Trophoblast cell (in vitro differentiated cells and primary cell): ENCODE measurements at regions not wholly inside any gene's neighbourhood (a gene's known extent, or its start where the extent isn't known, plus 50 kb on each side); places are given as distances from the start of the nearest gene placed in this dataset.

Experiments used
- DNase-seq, 2 donors: peaks; one replicate each; pipeline ENCODE4 v3.0.0-alpha.2; 2016
- H2AFZ ChIP-seq: 2 replicates; pipeline ENCODE4 v1.6.1; 2013; ENCODE audit warnings: low read length, moderate library complexity, mild to moderate bottlenecking; ENCODE audit not compliant: insufficient read depth, poor library complexity
- H2AK5ac ChIP-seq: 2 replicates; pipeline ENCODE4 v1.6.1; 2013; ENCODE audit warnings: mild to moderate bottlenecking, low read length
- H2BK120ac ChIP-seq: 2 replicates; pipeline ENCODE4 v1.6.1; 2013; ENCODE audit warnings: low read length, mild to moderate bottlenecking, moderate library complexity; ENCODE audit not compliant: insufficient read depth, poor library complexity
- H2BK12ac ChIP-seq: 2 replicates; pipeline ENCODE4 v1.6.1; 2013; ENCODE audit warnings: mild to moderate bottlenecking, low read length, moderate library complexity
- H2BK5ac ChIP-seq: 2 replicates; pipeline ENCODE4 v1.6.1; 2013; ENCODE audit warnings: low read length, low read depth, moderate library complexity, mild to moderate bottlenecking; ENCODE audit not compliant: poor library complexity
- H3K14ac ChIP-seq: 2 replicates; pipeline ENCODE4 v1.6.1; 2013; ENCODE audit warnings: mild to moderate bottlenecking, low read length
- H3K18ac ChIP-seq: 2 replicates; pipeline ENCODE4 v1.6.1; 2013; ENCODE audit warnings: mild to moderate bottlenecking, low read length
- H3K23ac ChIP-seq: 2 replicates; pipeline ENCODE4 v1.6.1; 2013; ENCODE audit warnings: low read length
- H3K27ac ChIP-seq: 2 replicates; pipeline ENCODE4 v1.5.1; 2013; ENCODE audit warnings: low read depth, mild to moderate bottlenecking, inconsistent platforms, low read length, moderate library complexity
- H3K27me3 ChIP-seq: 2 replicates; pipeline ENCODE4 v1.6.1; 2013; ENCODE audit warnings: inconsistent platforms, mild to moderate bottlenecking, low read length, moderate library complexity; ENCODE audit not compliant: insufficient read depth
- H3K36me3 ChIP-seq, 2 experiments: 1 replicate in 1 of 2; 2 replicates in 1 of 2; pipeline ENCODE4 v1.6.1; 2013; ENCODE audit warnings: low read length in 2 of 2, mild to moderate bottlenecking in 2 of 2, moderate library complexity in 1 of 2; ENCODE audit not compliant: insufficient read depth in 2 of 2, control insufficient read depth in 1 of 2
- H3K4ac ChIP-seq: 2 replicates; pipeline ENCODE4 v1.6.1; 2013; ENCODE audit warnings: low read depth, mild to moderate bottlenecking, low read length, moderate library complexity
- H3K4me1 ChIP-seq, 2 experiments: 1 replicate in 1 of 2; 2 replicates in 1 of 2; pipeline ENCODE4 v1.6.1; 2013; ENCODE audit warnings: low read length in 2 of 2, mild to moderate bottlenecking in 2 of 2, moderate library complexity in 1 of 2; ENCODE audit not compliant: insufficient read depth in 2 of 2, control insufficient read depth in 1 of 2
- H3K4me2 ChIP-seq: 2 replicates; pipeline ENCODE4 v1.6.1; 2013; ENCODE audit warnings: inconsistent platforms, mild to moderate bottlenecking, low read length, moderate library complexity
- H3K4me3 ChIP-seq: 2 replicates; pipeline ENCODE4 v1.5.1; 2013; ENCODE audit warnings: mild to moderate bottlenecking, low read depth, low read length, inconsistent platforms
- H3K79me1 ChIP-seq: one replicate; pipeline ENCODE4 v1.6.1; 2013; ENCODE audit warnings: low read length
- H3K79me2 ChIP-seq: 2 replicates; pipeline ENCODE4 v1.6.1; 2013; ENCODE audit warnings: low read length, mild to moderate bottlenecking; ENCODE audit not compliant: control insufficient read depth, insufficient read depth, poor library complexity
- H3K9ac ChIP-seq: 2 replicates; pipeline ENCODE4 v1.6.1; 2013; ENCODE audit warnings: mild to moderate bottlenecking, low read length
- H3K9me3 ChIP-seq: 2 replicates; pipeline ENCODE4 v1.6.1; 2013; ENCODE audit warnings: low read depth, mild to moderate bottlenecking, control low read depth, inconsistent platforms, low read length; ENCODE audit not compliant: insufficient read depth
- H4K12ac ChIP-seq: 2 replicates; pipeline ENCODE4 v1.6.1; 2013; ENCODE audit warnings: low read depth, mild to moderate bottlenecking, low read length, moderate library complexity
- H4K8ac ChIP-seq: 2 replicates; pipeline ENCODE4 v1.6.1; 2013; ENCODE audit warnings: low read depth, mild to moderate bottlenecking, low read length, moderate library complexity
- H4K91ac ChIP-seq: one replicate; pipeline ENCODE4 v1.6.1; 2013; ENCODE audit warnings: low read depth, mild to moderate bottlenecking, low read length, moderate library complexity
- WGBS: extraction: QIAGEN DNeasy Blood & Tissue Kit; methylation state at CpG from one replicate; pipeline ENCODE4 v1.1.7; 2013; ENCODE audit warnings: missing lambda C conversion rate; ENCODE audit not compliant: insufficient read length, insufficient coverage; ENCODE audit errors: extremely low coverage; 5-methylcytosine and 5-hydroxymethylcytosine counted together

GRCh38 chr2:67895227-67895941, 167.4 kb downstream of the C1D start:
- Histone ChIP-seq H3K18ac (no peak overlapping the region), H3K4ac (no peak overlapping the region), H3K9ac (no peak overlapping the region), H3K27me3 (no peaks in the 10 kb centered on the region), H3K9me3 (no peaks in the 10 kb centered on the region), H3K79me1 (no peaks in the 10 kb centered on the region), H4K12ac (no peak overlapping the region), H4K8ac (no peak overlapping the region), H3K79me2 (no peaks in the 10 kb centered on the region), H2AK5ac (no peak overlapping the region), H3K4me2 (no peak overlapping the region), H3K27ac (no peak overlapping the region), H3K36me3 (no peaks in the 10 kb centered on the region), H4K91ac (no peak overlapping the region), H2BK120ac (no peak overlapping the region), H3K4me1 (peaks cover 6 to 9% of the 10 kb centered on the region in 2 experiments), H3K4me3 (no peak overlapping the region), H2AFZ (no peak overlapping the region), H2BK5ac (no peak overlapping the region), H3K23ac (no peak overlapping the region), H2BK12ac (no peak overlapping the region), H3K14ac (no peak overlapping the region)
- no CpG with 5 or more reads among the region's 7 CpGs for WGBS
- no peak for DNase-seq

GRCh38 chr2:67896076-67896475, 166.7 kb downstream of the C1D start:
- Histone ChIP-seq H2AK5ac (no peak overlapping the region), H4K91ac (no peak overlapping the region), H3K4me2 (no peak overlapping the region), H3K9ac (no peak overlapping the region), H3K27me3 (no peaks in the 10 kb centered on the region), H4K12ac (no peak overlapping the region), H3K23ac (no peak overlapping the region), H3K79me2 (no peaks in the 10 kb centered on the region), H3K27ac (no peak overlapping the region), H3K14ac (no peak overlapping the region), H3K4ac (no peak overlapping the region), H3K18ac (no peak overlapping the region), H3K36me3 (no peaks in the 10 kb centered on the region), H3K9me3 (no peaks in the 10 kb centered on the region), H2BK120ac (no peak overlapping the region), H2AFZ (no peak overlapping the region), H2BK5ac (no peak overlapping the region), H2BK12ac (no peak overlapping the region), H3K4me1 (peaks cover 6 to 9% of the 10 kb centered on the region in 2 experiments), H4K8ac (no peak overlapping the region), H3K79me1 (no peaks in the 10 kb centered on the region), H3K4me3 (no peak overlapping the region)
- WGBS, result no CpG with 5 or more reads among the region's 8 CpGs
- no peak for DNase-seq

- Histone ChIP-seq H2BK120ac (no peak overlapping the region), H3K23ac (no peak overlapping the region), H2AK5ac (no peak overlapping the region), H3K9ac (no peak overlapping the region), H3K27ac (no peak overlapping the region), H3K4ac (no peak overlapping the region), H3K9me3 (no peaks in the 10 kb centered on the region), H3K4me2 (no peak overlapping the region), H4K91ac (no peak overlapping the region), H2BK12ac (no peak overlapping the region), H2AFZ (no peak overlapping the region), H4K8ac (no peak overlapping the region), H3K4me1 (peaks cover 6 to 9% of the 10 kb centered on the region in 2 experiments), H2BK5ac (no peak overlapping the region), H3K14ac (no peak overlapping the region), H3K4me3 (no peak overlapping the region), H3K79me1 (no peaks in the 10 kb centered on the region), H3K36me3 (no peaks in the 10 kb centered on the region), H3K79me2 (no peaks in the 10 kb centered on the region), H3K18ac (no peak overlapping the region), H3K27me3 (no peaks in the 10 kb centered on the region), H4K12ac (no peak overlapping the region)
- WGBS, result no CpG with 5 or more reads among the region's 2 CpGs
- DNase-seq, result no peak
These were observed 166.3 kb downstream of the C1D start for GRCh38 chr2:67896476-67896875.

- H2BK12ac ChIP-seq, result no peak overlapping the region
- H3K27ac ChIP-seq, result no peak overlapping the region
- H2AFZ ChIP-seq, result no peak overlapping the region
- no peak overlapping the region for H4K8ac ChIP-seq
- H3K79me2 ChIP-seq, result no peaks in the 10 kb centered on the region
- H3K14ac ChIP-seq, result no peak overlapping the region
- no CpG with 5 or more reads among the region's 4 CpGs for WGBS
- H3K4ac ChIP-seq, result no peak overlapping the region
- no peak overlapping the region for H4K12ac ChIP-seq
- no peak overlapping the region for H3K9ac ChIP-seq
- H3K18ac ChIP-seq, result no peak overlapping the region
- no peak overlapping the region for H2BK5ac ChIP-seq
- H2AK5ac ChIP-seq, result no peak overlapping the region
- H2BK120ac ChIP-seq, result no peak overlapping the region
- no peak for DNase-seq
- H3K36me3 ChIP-seq, result no peaks in the 10 kb centered on the region
- H3K27me3 ChIP-seq, result no peaks in the 10 kb centered on the region
- no peak overlapping the region for H3K4me2 ChIP-seq
- H3K79me1 ChIP-seq, result no peaks in the 10 kb centered on the region
- no peak overlapping the region for H4K91ac ChIP-seq
- peaks cover 6 to 9% of the 10 kb centered on the region in 2 experiments for H3K4me1 ChIP-seq
- no peaks in the 10 kb centered on the region for H3K9me3 ChIP-seq
- no peak overlapping the region for H3K23ac ChIP-seq
- H3K4me3 ChIP-seq, result no peak overlapping the region
These were observed 164.2 kb downstream of the C1D start for GRCh38 chr2:67898595-67898994.
